Jurkat, Clone E6-1 (cell line): ENCODE measurements at regions not wholly inside any gene's neighbourhood (a gene's known extent, or its start where the extent isn't known, plus 50 kb on each side); places are given as distances from the start of the nearest gene placed in this dataset.

Experiments used
- DNase-seq: peaks from one replicate; pipeline ENCODE4 v3.0.0-alpha.2; 2011; ENCODE audit warnings: low read depth, low spot score
- H3K4me3 ChIP-seq: 2 replicates; pipeline ENCODE4 v1.5.1; 2011; ENCODE audit warnings: mild to moderate bottlenecking, low read length, control low read depth, moderate library complexity

DNA sequence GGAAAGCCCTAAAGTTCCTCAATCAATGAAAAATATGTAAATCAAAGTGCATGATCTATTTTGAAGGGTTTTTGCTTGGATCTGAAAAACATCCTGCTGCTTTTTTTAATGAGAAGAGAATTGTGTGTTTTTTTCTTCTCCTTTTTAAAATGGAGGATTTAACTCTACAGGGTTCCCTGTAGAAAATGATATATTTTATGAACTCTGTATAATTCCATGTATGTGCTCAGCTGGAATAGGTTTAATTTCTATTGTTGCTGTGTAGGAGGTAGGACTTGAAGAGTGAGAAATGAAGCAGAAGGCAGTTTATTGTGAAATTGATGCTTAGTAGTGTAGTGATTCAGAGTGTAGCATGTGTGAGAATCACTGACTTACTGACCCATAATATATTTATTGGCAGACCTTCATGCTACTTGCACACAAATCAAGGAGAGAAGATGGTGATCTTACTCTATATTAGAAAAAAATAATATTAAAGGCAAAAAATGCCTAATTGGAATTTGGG, 286.8 kb upstream of the FSTL5 start:
- H3K4me3 ChIP-seq, result no peak overlapping the region
- no peak for DNase-seq

- no peak for DNase-seq
- no peak overlapping the region for H3K4me3 ChIP-seq
These were observed 279.7 kb upstream of the FSTL5 start for GRCh38 chr4:162443510-162443909.

DNA sequence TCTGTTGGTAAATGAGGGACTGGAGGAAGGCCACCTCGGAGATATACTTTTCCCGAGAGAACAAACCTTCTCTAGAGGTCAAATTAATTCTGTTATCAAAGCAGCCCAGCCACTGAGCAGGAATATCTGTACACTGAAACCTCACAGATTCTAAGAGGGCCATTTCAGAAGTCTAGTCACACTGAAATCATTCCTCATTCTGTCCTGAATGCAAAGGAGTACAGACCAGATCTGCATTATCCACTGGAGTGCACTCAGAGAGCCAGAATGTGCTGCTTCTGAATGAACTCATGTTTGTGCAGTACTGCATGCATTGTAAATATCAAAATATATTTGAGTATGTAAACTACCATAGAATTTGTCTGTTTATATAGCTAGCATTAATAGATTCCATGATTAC, 278.3 kb upstream of the FSTL5 start:
- DNase-seq, result no peak
- H3K4me3 ChIP-seq, result no peak overlapping the region

DNA sequence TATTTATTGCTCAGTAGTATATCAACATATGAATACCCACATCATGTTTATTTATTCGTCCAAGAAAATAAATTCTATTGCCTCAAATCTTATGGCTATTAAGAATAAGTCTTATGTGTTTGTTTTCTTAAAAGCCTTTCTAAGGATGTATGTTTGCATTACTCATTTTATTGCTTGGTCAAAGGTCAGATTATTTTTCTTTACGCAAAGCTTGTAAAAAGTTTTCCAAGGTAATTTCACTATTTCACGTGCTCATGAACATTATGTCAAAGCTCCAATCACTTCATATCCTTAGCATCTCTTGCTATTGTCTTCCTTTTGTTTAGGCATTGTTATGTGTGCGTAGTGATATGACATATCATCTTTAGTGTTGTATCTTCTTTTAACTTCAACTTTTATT, 258.5 kb upstream of the FSTL5 start:
- no peak for DNase-seq
- H3K4me3 ChIP-seq, result no peak overlapping the region

- no peak overlapping the region for H3K4me3 ChIP-seq
These were observed 247.1 kb upstream of the FSTL5 start for GRCh38 chr4:162410854-162411253.

DNA sequence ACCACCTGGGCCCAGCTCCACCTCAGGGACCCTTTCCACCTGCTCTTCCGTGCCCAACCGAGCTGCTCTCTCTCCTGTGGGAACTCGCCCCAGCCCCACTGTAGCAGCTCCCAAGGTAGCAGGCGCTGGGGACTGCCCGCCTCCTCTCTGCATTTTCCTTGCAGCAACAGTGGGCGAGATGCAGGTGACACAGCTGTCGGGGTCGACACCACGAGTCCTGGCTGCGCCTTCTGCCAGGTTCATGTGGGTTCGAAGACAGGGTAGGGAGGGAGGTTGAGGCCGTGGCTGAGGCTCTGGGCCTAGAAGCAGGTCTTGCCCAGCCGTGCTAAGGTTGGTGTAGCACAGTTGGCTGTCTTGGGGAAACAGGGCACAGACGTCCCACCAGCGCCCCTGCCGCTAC, 245.2 kb upstream of the FSTL5 start:
- no peak for DNase-seq
- no peak overlapping the region for H3K4me3 ChIP-seq

More at GRCh38 chr4:162410854-162411253, 247.1 kb upstream of the FSTL5 start:
- no peak for DNase-seq

DNA sequence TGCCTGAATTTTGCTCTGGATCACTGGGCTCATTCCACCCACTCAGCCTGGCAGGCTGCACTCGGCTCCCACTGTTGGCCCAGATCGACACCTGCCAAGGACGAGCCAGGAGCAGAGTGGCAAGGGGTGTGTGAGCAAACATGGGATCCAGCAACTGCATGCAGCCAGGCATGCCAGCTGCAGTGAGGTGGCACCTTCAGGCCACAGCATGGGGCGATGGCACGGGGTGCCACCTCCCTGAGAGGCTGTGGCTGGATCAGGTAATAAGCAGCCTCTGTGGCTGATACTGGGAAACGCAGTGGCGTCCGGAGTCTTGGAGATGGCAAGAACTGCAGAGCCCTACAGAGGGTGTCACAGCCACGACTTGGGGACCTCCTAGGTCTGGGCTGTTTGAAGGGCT, 244.5 kb upstream of the FSTL5 start:
- no peak overlapping the region for H3K4me3 ChIP-seq
- no peak for DNase-seq

DNA sequence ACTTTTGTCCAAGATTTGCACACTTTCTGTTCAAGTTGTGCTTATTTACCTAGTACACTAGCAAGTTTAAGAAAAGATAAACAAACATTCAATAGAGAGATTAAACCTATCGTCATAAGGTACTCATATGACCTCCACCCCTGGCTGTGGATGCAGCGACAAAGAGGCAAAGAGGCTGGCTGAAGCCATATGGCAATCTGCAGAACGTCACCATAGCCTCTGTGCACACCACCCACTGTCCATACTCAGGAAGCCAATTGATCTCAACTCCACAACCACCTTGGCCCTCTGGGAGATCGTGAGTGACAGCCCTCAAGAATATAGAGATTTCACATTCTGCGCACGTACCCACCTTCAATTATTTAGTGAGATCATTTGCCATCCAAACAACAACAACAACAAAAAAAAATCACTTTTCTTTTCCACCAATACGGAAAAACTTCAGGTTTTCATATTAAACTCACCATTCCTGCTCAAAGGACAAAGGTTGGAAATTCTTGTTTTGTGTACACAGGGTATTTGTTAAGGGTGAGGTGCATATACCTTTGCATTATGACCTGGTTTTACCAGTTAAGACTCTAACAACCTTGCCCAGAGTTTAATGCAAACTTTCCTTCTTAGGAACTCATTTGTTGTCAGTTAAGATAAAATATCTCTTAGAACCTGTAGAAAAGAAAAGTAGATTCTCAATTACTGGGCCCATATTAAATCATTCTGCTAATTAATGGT, 243.0 kb upstream of the FSTL5 start:
- no peak for DNase-seq
- no peak overlapping the region for H3K4me3 ChIP-seq

- DNase-seq, result no peak
- H3K4me3 ChIP-seq, result no peak overlapping the region
These were observed 240.1 kb upstream of the FSTL5 start for GRCh38 chr4:162403932-162404331.

DNA sequence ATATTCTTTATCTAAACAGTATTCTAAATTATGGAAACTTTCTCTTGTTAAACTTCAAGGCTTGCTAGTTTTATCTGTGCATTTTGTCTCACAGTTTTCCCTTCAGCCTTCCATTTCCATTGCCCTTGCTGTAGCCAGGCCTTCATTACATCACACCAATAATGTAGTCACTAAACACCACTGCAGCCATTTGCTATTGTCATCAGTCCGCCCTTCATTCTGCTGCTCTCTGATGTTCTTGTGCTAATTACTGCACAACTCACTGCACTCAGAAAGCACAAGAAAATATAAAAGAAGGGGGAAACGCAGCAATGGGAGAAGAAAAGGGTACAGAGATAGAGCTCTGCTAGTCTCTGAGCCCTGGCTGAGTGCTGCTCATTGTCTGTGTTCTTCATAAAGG, 239.6 kb upstream of the FSTL5 start:
- DNase-seq, result no peak
- H3K4me3 ChIP-seq, result no peak overlapping the region

- DNase-seq, result no peak
- no peak overlapping the region for H3K4me3 ChIP-seq
These were observed 237.2 kb upstream of the FSTL5 start for GRCh38 chr4:162401021-162401420.

DNA sequence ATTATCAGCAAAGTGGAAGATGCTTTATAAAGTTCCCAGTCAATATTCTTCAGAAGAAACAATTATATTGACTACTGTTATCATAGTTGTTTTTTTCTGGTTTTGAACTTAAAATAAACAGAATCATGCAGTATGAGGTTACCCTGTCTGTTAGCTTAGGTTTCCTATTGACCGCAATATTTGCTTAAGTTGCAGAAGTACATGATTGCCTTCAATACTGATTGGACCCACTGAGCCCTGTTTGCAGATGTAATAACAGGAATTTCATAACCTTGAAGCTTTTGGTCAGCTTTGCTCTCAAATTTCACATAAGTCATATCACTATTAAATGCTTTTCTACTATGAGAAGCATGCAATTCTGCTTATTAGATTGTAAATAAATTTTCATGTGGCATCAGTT, 229.1 kb upstream of the FSTL5 start:
- no peak for DNase-seq
- no peak overlapping the region for H3K4me3 ChIP-seq

DNA sequence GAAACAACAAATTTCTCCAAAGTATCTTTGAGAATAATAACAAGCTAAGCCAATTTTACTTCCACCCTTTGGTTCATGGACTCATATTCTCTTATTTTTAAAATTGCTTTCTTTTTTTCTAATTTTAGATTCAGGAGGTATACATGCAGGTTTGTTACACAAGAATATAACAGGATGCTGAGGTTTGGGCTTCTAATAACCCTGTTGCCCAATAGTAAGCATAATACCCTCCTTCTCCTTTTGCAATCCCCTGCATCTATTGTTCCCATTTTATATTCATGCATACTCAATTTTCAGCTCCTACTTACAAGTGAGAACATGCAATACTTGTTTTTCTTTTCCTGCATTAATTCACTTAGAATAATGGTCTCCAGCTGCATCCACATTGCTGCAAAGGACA, 202.3 kb upstream of the FSTL5 start:
- H3K4me3 ChIP-seq, result no peak overlapping the region
- DNase-seq, result no peak

- no peak for DNase-seq
- H3K4me3 ChIP-seq, result no peak overlapping the region
These were observed 200.9 kb upstream of the FSTL5 start for GRCh38 chr4:162364651-162365050.

- DNase-seq, result no peak
- no peak overlapping the region for H3K4me3 ChIP-seq
These were observed 196.8 kb upstream of the FSTL5 start for GRCh38 chr4:162360369-162361149.

DNA sequence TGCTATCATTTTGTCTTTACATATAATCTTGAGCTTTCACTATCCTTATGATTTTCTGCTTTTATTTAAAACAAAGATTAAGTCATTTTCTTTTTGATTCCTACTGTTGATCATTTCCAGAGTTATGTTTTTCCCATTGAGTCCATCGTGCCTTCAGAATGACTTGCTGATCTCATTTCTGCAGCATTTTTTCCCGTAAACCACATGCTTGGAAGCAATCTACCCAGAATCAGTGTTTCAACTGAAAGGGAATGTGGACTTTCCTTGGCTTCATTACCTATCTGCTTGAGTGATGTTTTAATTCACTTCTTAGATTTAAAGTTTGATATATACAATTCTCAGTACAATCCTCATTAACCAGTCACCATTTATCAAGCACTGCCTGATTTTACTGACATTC, 192.4 kb upstream of the FSTL5 start:
- DNase-seq, result no peak
- no peak overlapping the region for H3K4me3 ChIP-seq

GRCh38 chr4:162352580-162353107, 188.8 kb upstream of the FSTL5 start:
- no peak for DNase-seq
- H3K4me3 ChIP-seq, result no peak overlapping the region

DNA sequence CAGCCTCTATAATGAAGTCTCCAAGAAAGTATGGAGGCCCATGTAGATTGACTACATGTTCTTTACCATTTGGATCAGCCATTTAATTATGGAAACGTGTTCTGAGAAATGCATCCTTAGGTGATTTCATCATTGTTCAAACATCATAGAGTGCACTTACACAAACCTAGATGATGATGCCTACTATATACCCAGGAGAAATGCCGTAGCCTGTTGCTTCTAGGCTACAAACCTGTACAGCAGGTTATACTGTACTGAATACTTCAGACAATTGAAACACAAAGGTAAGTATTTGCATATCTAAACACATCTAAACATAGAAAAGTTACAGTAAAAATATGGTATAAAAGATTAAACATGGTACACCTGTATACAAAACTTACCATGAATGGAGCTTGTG, 186.5 kb upstream of the FSTL5 start:
- no peak for DNase-seq
- no peak overlapping the region for H3K4me3 ChIP-seq

DNA sequence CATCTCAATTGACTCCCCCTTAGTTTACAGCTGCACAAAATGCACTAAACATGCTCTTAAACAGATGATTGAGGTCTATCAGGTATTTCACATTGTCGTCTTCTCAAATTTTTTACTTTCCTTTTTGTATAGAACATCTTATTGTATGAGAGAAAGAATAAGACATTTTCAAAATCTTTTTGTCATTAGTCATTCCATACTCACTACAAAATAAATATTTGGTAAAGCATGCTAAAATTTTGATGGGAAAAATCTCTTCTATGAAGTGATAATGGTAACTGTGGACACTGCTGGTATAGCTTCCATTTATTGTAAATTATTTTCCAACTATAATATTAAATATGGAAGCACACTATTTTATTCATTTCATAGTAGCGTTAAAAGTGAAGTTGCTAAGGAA, 185.6 kb upstream of the FSTL5 start:
- DNase-seq, result no peak
- no peak overlapping the region for H3K4me3 ChIP-seq

GRCh38 chr4:162347842-162348213, 184.0 kb upstream of the FSTL5 start:
- H3K4me3 ChIP-seq, result no peak overlapping the region
- DNase-seq, result no peak
